Neural crest cell (in vitro differentiated cells): ENCODE measurements at regions not wholly inside any gene's neighbourhood (a gene's known extent, or its start where the extent isn't known, plus 50 kb on each side); places are given as distances from the start of the nearest gene placed in this dataset. TPM values are rescaled to one million over a fixed set of nuclear protein-coding genes. Genes with fewer than 3 reads are reported as not detected.

Experiments used
- DNase-seq: peaks from one replicate; pipeline ENCODE4 v3.0.0; 2021; ENCODE audit warnings: low read depth, mixed read lengths, low spot score
- H3K27ac Mint-ChIP-seq: one replicate; pipeline ENCODE4 v1.8.0; 2021; ENCODE audit warnings: mild to moderate bottlenecking, mixed read lengths; ENCODE audit not compliant: unreplicated experiment
- H3K27me3 Mint-ChIP-seq: 2 replicates; pipeline ENCODE4 v1.8.0; 2021; ENCODE audit warnings: low read depth, mild to moderate bottlenecking, mixed read lengths
- H3K36me3 Mint-ChIP-seq: 2 replicates; pipeline ENCODE4 v1.8.0; 2021; ENCODE audit warnings: low read depth, mild to moderate bottlenecking, mixed read lengths
- H3K4me1 Mint-ChIP-seq: 2 replicates; pipeline ENCODE4 v1.8.0; 2021; ENCODE audit warnings: mixed read lengths
- H3K4me3 Mint-ChIP-seq: one replicate; pipeline ENCODE4 v1.8.0; 2021; ENCODE audit warnings: mild to moderate bottlenecking, mixed read lengths
- H3K9me3 Mint-ChIP-seq: 2 replicates; pipeline ENCODE4 v1.8.0; 2021; ENCODE audit warnings: mixed read lengths
- microRNA-seq: library from miRNA; unstranded; fragments of <30 nt; microRNA quantifications from one replicate; pipeline ENCODE4, GENCODE V29; 2020
- TF ChIP-seq, protein P1 (sequence below): fragments of 200-600 bp; sonication (generic); conservative IDR thresholded peaks from 2 replicates; pipeline ENCODE4 v1.5.0; 2021; ENCODE audit warnings: antibody characterized with exemption, mild to moderate bottlenecking

DNA sequence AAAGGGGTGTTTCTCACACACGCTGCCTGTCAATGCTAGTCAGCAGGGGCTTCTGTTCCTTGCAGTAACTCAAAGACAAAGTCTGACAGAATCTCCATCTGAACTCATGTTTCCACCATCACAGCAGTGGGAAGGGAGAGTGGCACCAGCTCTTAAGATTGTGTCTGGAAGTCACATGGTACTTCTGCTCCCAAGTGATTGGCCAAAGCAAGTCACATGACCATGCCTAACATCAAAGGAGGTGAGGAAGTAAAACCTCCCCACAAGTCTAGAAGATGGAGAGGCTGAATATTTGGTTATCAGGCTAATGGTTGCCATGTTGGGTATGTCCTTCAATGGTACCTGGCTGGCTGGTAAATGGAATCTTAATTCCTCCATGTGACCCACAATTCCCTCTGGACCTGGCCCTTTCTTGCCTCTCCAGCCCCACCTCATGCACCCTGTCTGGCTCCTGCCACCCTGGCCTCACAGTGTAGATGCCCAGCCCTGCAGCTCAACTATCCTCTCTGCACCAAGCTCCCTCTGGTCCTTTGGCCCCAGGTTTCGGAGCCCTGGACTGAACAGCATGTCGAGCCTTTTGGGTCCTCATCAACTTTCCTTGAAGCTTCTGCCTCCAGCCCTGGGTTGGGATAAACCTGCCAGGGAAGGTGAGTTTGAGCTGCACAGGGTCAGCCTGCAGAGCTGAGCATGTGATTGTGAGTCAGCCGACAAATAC is 51.0 kb upstream of the PMEPA1 start:
- Mint-ChIP-seq H3K27me3 (peaks cover 12% of the 10 kb centered on the region), H3K9me3 (peaks cover 6% of the 10 kb centered on the region), H3K36me3 (no peaks in the 10 kb centered on the region), H3K4me1 (no peaks in the 10 kb centered on the region), H3K27ac (no peak overlapping the region), H3K4me3 (no peak overlapping the region)
- no peak for DNase-seq
- TF ChIP-seq, protein P1, sequence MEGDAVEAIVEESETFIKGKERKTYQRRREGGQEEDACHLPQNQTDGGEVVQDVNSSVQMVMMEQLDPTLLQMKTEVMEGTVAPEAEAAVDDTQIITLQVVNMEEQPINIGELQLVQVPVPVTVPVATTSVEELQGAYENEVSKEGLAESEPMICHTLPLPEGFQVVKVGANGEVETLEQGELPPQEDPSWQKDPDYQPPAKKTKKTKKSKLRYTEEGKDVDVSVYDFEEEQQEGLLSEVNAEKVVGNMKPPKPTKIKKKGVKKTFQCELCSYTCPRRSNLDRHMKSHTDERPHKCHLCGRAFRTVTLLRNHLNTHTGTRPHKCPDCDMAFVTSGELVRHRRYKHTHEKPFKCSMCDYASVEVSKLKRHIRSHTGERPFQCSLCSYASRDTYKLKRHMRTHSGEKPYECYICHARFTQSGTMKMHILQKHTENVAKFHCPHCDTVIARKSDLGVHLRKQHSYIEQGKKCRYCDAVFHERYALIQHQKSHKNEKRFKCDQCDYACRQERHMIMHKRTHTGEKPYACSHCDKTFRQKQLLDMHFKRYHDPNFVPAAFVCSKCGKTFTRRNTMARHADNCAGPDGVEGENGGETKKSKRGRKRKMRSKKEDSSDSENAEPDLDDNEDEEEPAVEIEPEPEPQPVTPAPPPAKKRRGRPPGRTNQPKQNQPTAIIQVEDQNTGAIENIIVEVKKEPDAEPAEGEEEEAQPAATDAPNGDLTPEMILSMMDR = no peak

DNA sequence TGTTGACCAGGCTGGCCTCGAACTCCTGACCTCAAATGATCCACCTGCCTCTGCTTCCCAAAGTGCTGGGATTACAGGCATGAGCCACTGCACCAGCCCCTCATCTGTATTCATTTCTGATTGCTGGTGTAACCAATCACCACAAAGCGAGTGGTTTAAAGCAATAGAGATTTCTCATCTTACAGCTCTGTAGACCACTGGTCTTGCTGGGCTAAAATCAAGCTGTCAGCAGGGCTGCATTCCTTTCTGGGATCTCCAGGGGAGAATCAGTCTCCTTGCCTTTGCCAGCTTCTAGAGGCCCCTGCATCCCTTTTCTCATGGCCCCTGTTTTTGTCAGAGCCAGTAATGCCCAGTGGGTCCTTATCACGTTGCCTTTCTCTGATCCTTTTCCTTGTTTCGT is 49.9 kb upstream of the PMEPA1 start:
- Mint-ChIP-seq H3K27me3 (peaks cover 23% of the 10 kb centered on the region), H3K4me3 (no peak overlapping the region), H3K4me1 (no peaks in the 10 kb centered on the region), H3K9me3 (peaks cover 6% of the 10 kb centered on the region), H3K27ac (no peak overlapping the region), H3K36me3 (no peaks in the 10 kb centered on the region)
- TF ChIP-seq, protein P1 = no peak
- no peak for DNase-seq

Small RNA genes lying in the stretch of these regions (microRNA-seq; reads per million reads assigned to microRNA genes)
- not detected for gene MIR4532
